Neural progenitor cell (in vitro differentiated cells): ENCODE measurements at regions not wholly inside any gene's neighbourhood (a gene's known extent, or its start where the extent isn't known, plus 50 kb on each side); places are given as distances from the start of the nearest gene placed in this dataset.

ENCODE experiments used
- EZH2phosphoT487 ChIP-seq: fragments of 200-600 bp; sonication (generic); IDR thresholded peaks from 2 replicates; pipeline ENCODE4 v1.6.1; 2017; ENCODE audit warnings: antibody characterized with exemption
- TF ChIP-seq, protein P1 (sequence below): fragments of 200-600 bp; sonication (generic); IDR thresholded peaks from 2 replicates; pipeline ENCODE4 v1.5.1; 2017; ENCODE audit warnings: antibody characterized with exemption, mild to moderate bottlenecking

DNA sequence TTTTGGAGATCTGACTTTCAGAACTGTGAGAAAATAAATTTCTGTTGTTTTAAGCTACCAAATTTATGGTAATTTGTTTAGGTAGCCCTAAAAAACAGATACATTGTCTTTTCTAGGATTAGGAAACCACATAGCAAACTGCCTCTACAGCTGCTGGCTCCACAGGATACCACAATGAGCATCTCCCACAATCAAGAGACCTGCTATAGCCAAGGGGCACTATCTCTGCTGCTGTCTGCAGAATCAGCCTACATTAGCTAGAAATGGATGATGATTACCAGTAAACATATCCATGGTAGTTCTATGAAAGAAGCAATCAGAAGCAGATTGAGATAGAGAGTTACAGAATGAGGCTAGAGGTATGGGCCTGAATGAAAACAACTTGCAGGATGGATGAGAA is 244.4 kb upstream of the NDST4 start:
- TF ChIP-seq, protein P1, sequence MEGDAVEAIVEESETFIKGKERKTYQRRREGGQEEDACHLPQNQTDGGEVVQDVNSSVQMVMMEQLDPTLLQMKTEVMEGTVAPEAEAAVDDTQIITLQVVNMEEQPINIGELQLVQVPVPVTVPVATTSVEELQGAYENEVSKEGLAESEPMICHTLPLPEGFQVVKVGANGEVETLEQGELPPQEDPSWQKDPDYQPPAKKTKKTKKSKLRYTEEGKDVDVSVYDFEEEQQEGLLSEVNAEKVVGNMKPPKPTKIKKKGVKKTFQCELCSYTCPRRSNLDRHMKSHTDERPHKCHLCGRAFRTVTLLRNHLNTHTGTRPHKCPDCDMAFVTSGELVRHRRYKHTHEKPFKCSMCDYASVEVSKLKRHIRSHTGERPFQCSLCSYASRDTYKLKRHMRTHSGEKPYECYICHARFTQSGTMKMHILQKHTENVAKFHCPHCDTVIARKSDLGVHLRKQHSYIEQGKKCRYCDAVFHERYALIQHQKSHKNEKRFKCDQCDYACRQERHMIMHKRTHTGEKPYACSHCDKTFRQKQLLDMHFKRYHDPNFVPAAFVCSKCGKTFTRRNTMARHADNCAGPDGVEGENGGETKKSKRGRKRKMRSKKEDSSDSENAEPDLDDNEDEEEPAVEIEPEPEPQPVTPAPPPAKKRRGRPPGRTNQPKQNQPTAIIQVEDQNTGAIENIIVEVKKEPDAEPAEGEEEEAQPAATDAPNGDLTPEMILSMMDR = no peak
- TF ChIP-seq EZH2phosphoT487 = no peak
